DND-41 (cell line): ENCODE measurements at regions not wholly inside any gene's neighbourhood (a gene's known extent, or its start where the extent isn't known, plus 50 kb on each side); places are given as distances from the start of the nearest gene placed in this dataset.

ENCODE experiments used
- EZH2 ChIP-seq: IDR thresholded peaks from 3 replicates; pipeline ENCODE4 v1.6.1; 2012; ENCODE audit warnings: borderline replicate concordance, low read depth, mild to moderate bottlenecking, moderate library complexity, low read length, inconsistent platforms; ENCODE audit not compliant: severe bottlenecking
- TF ChIP-seq, protein P1 (sequence below): IDR thresholded peaks from 2 replicates; pipeline ENCODE4 v1.5.1; 2012; ENCODE audit warnings: borderline replicate concordance, low read length, moderate library complexity, mild to moderate bottlenecking; ENCODE audit not compliant: poor library complexity, severe bottlenecking; ENCODE audit errors: extremely low read depth

DNA sequence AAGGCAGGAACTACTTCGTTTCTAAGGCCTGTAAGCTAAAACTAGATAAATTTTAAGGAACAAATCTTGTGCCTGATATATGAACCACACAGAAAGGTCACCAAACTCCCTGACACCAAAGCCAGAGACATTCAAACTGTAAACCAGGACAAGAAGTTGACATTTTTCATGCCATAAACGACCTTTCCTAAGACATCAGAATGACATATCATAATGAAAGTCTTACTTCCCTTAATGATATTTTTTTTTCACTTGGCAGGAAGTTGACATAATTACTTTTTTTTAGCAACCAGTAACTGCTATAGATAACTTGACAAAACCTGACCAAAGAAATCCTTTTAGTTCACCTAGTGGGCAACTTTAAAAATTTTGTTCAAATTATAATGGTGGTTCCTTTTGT is 231.5 kb upstream of the AGTR2 start:
- TF ChIP-seq, protein P1, sequence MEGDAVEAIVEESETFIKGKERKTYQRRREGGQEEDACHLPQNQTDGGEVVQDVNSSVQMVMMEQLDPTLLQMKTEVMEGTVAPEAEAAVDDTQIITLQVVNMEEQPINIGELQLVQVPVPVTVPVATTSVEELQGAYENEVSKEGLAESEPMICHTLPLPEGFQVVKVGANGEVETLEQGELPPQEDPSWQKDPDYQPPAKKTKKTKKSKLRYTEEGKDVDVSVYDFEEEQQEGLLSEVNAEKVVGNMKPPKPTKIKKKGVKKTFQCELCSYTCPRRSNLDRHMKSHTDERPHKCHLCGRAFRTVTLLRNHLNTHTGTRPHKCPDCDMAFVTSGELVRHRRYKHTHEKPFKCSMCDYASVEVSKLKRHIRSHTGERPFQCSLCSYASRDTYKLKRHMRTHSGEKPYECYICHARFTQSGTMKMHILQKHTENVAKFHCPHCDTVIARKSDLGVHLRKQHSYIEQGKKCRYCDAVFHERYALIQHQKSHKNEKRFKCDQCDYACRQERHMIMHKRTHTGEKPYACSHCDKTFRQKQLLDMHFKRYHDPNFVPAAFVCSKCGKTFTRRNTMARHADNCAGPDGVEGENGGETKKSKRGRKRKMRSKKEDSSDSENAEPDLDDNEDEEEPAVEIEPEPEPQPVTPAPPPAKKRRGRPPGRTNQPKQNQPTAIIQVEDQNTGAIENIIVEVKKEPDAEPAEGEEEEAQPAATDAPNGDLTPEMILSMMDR: no peak
- no peak for TF ChIP-seq EZH2
